ENCODE measurements at regions not wholly inside any gene's neighbourhood (a gene's known extent, or its start where the extent isn't known, plus 50 kb on each side); places are given as distances from the start of the nearest gene placed in this dataset.

- H3K27me3 ChIP-seq = no peaks in the 10 kb centered on the region
- TF ChIP-seq CTCF (IDR thresholded peaks at IDR 0.05) = no peak
- no peak overlapping the region for H3K4me3 ChIP-seq
- DNase-seq (ENCODE audit: low spot score) = no peak
- no peaks in the 10 kb centered on the region for H3K4me1 ChIP-seq
- no peak overlapping the region for H3K27ac ChIP-seq
- H3K36me3 ChIP-seq = no peaks in the 10 kb centered on the region
- H3K9me3 ChIP-seq = no peaks in the 10 kb centered on the region
Observed at GRCh38 chr3:73719413-73719851, 94.7 kb upstream of the PDZRN3 start.

- no peak for DNase-seq (ENCODE audit: low spot score)
- TF ChIP-seq CTCF (IDR thresholded peaks at IDR 0.05) = no peak
- no peaks in the 10 kb centered on the region for H3K27me3 ChIP-seq
- no peaks in the 10 kb centered on the region for H3K36me3 ChIP-seq
- H3K9me3 ChIP-seq = no peaks in the 10 kb centered on the region
- no peak overlapping the region for H3K4me3 ChIP-seq
- H3K27ac ChIP-seq = no peak overlapping the region
- H3K4me1 ChIP-seq = no peaks in the 10 kb centered on the region
Observed at GRCh38 chr3:73718326-73719110, 93.8 kb upstream of the PDZRN3 start.

GRCh38 chr3:73716418-73716817, 91.7 kb upstream of the PDZRN3 start:
- TF ChIP-seq CTCF (IDR thresholded peaks at IDR 0.05) = no peak
- Histone ChIP-seq H3K9me3 (no peaks in the 10 kb centered on the region), H3K4me3 (no peak overlapping the region), H3K4me1 (no peaks in the 10 kb centered on the region), H3K27ac (no peak overlapping the region), H3K27me3 (no peaks in the 10 kb centered on the region), H3K36me3 (no peaks in the 10 kb centered on the region)
- no peak for DNase-seq (ENCODE audit: low spot score)

- no peak overlapping the region for H3K4me3 ChIP-seq
- no peaks in the 10 kb centered on the region for H3K9me3 ChIP-seq
- H3K27ac ChIP-seq = no peak overlapping the region
- H3K27me3 ChIP-seq = no peaks in the 10 kb centered on the region
- H3K36me3 ChIP-seq = no peaks in the 10 kb centered on the region
- TF ChIP-seq CTCF (IDR thresholded peaks at IDR 0.05) = no peak
- H3K4me1 ChIP-seq = no peaks in the 10 kb centered on the region
- DNase-seq (ENCODE audit: low spot score) = no peak
Observed at GRCh38 chr3:73710340-73710739, 85.6 kb upstream of the PDZRN3 start.

GRCh38 chr3:73709712-73710111, 85.0 kb upstream of the PDZRN3 start:
- H3K4me3 ChIP-seq = no peak overlapping the region
- H3K9me3 ChIP-seq = no peaks in the 10 kb centered on the region
- TF ChIP-seq CTCF (IDR thresholded peaks at IDR 0.05) = no peak
- H3K27me3 ChIP-seq = no peaks in the 10 kb centered on the region
- no peaks in the 10 kb centered on the region for H3K4me1 ChIP-seq
- H3K27ac ChIP-seq = no peak overlapping the region
- DNase-seq (ENCODE audit: low spot score) = no peak
- H3K36me3 ChIP-seq = no peaks in the 10 kb centered on the region

- H3K27me3 ChIP-seq = no peaks in the 10 kb centered on the region
- no peaks in the 10 kb centered on the region for H3K9me3 ChIP-seq
- DNase-seq (ENCODE audit: low spot score) = no peak
- no peaks in the 10 kb centered on the region for H3K4me1 ChIP-seq
- H3K27ac ChIP-seq = no peak overlapping the region
- no peak overlapping the region for H3K4me3 ChIP-seq
- no peaks in the 10 kb centered on the region for H3K36me3 ChIP-seq
- no peak for TF ChIP-seq CTCF (IDR thresholded peaks at IDR 0.05)
Observed at GRCh38 chr3:73708956-73709355, 84.2 kb upstream of the PDZRN3 start.
